ENCODE measurements at regions not wholly inside any gene's neighbourhood (a gene's known extent, or its start where the extent isn't known, plus 50 kb on each side); places are given as distances from the start of the nearest gene placed in this dataset.
A peak's percentile ranks its signal among the peaks of the same experiment; 100 is the strongest.

DNA sequence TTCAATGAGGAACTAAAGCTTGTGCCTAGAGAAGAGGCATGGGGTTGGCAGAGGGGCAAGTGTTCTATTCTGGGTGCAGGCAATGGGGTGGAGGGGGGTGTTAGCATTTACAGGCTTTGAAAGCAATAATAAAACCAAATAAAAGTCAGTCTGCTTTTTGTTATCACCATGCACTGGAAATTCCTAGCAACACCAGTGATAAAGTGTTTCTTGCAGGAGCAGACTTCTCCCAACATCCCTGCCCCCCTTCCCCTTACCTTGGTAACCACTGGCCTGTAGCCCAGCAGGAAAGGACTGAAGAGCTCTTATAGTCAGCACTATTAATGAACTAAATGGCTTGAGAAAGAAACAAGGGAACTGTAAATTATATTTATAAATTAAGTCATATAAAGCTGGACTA, 65.2 kb upstream of the SESN3 start:
- no peak overlapping the region for H3K9ac ChIP-seq (ENCODE audit: low read length in 2 of 2)
- H3K36me3 ChIP-seq (ENCODE audit: control insufficient read depth in 2 of 2, insufficient read depth in 2 of 2, low read length in 2 of 2) = no peaks in the 10 kb centered on the region
- H3K9me3 ChIP-seq (ENCODE audit: control insufficient read depth in 2 of 2, low read length in 2 of 2) = no peaks in the 10 kb centered on the region
- peak overlapping the region; percentile 53 for H3K27ac ChIP-seq (ENCODE audit: low read length)
- peak overlapping the region in 1 of 2 donors; percentile 29 for H3K4me3 ChIP-seq (ENCODE audit: low read length in 2 of 2)
- peaks cover 34% of the 10 kb centered on the region for H3K4me1 ChIP-seq (ENCODE audit: control insufficient read depth, insufficient read depth, low read length)
- no peaks in the 10 kb centered on the region for H3K27me3 ChIP-seq (ENCODE audit: control insufficient read depth in 1 of 2, insufficient read depth in 2 of 2, low read length in 2 of 2)

DNA sequence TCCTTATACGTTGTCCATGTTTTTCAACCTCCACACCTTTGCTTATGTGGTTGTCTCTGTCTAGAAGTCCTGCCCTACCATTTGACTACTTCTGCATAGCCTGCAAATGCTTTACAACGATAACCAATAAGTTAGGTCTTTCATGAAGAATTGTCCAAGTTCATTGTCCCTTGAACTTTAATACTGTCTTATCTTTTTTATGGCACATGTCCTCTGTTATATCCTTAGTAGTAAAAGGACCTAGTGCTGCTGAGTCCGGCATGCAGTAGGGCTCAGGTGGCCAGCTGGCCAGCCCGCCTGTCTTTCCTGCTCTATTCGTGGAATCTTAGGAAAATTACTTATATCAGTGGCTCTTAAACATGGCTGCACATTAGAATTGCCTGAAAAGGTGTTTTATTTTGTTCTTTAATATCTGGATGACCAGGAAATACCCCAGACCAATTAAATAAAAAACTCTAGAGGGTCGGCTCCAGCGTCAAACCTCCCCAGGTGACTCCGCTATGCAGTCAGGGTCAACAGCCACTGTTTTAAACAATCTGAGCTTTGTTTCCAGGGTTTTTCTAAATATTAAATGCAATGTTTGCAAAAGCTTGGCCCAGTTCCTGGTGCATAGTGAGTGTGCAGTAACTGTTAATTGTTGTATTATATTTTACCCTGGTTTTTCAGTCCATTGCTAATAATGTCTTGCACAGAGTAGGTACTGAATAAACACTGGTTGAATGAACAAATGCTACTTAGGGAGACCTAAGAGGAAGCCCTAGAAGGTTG, 64.6 kb upstream of the SESN3 start:
- peaks cover 32% of the 10 kb centered on the region for H3K4me1 ChIP-seq (ENCODE audit: control insufficient read depth, insufficient read depth, low read length)
- H3K27ac ChIP-seq (ENCODE audit: low read length) = peak overlapping the region; percentile 53

DNA sequence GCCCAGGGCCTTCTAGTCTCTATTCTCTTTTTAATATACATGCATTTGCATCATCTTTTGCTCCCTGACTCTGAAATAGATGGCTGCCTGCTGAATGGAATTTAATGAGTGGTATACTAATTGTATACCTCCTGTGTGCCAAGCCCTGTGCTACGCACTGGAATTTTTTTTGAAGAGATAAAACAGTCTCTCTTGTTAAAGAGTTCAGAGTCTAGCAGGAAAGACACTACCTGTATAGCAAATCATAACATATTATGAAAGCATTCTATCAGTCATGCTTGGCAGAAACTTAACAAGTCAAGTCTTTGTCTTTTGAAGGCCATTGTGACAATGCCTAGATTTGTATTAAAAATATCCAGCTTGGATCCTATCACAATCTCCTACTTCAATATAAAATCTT, 63.7 kb upstream of the SESN3 start:
- Histone ChIP-seq H3K36me3 (ENCODE audit: control insufficient read depth in 2 of 2, insufficient read depth in 2 of 2, low read length in 2 of 2) (no peaks in the 10 kb centered on the region), H3K4me1 (ENCODE audit: control insufficient read depth, insufficient read depth, low read length) (peaks cover 32% of the 10 kb centered on the region), H3K4me3 (ENCODE audit: low read length in 2 of 2) (no peak overlapping the region), H3K27ac (ENCODE audit: low read length) (no peak overlapping the region), H3K9me3 (ENCODE audit: control insufficient read depth in 2 of 2, low read length in 2 of 2) (no peaks in the 10 kb centered on the region), H3K27me3 (ENCODE audit: control insufficient read depth in 1 of 2, insufficient read depth in 2 of 2, low read length in 2 of 2) (no peaks in the 10 kb centered on the region), H3K9ac (ENCODE audit: low read length in 2 of 2) (no peak overlapping the region)

More for the DNA sequence above, 64.6 kb upstream of the SESN3 start:
- H3K9ac ChIP-seq (ENCODE audit: low read length in 2 of 2) = no peak overlapping the region
- no peaks in the 10 kb centered on the region for H3K36me3 ChIP-seq (ENCODE audit: control insufficient read depth in 2 of 2, insufficient read depth in 2 of 2, low read length in 2 of 2)
- H3K27me3 ChIP-seq (ENCODE audit: control insufficient read depth in 1 of 2, insufficient read depth in 2 of 2, low read length in 2 of 2) = no peaks in the 10 kb centered on the region
- H3K4me3 ChIP-seq (ENCODE audit: low read length in 2 of 2) = peak overlapping the region in 1 of 2 donors; percentile 29
- no peaks in the 10 kb centered on the region for H3K9me3 ChIP-seq (ENCODE audit: control insufficient read depth in 2 of 2, low read length in 2 of 2)

DNA sequence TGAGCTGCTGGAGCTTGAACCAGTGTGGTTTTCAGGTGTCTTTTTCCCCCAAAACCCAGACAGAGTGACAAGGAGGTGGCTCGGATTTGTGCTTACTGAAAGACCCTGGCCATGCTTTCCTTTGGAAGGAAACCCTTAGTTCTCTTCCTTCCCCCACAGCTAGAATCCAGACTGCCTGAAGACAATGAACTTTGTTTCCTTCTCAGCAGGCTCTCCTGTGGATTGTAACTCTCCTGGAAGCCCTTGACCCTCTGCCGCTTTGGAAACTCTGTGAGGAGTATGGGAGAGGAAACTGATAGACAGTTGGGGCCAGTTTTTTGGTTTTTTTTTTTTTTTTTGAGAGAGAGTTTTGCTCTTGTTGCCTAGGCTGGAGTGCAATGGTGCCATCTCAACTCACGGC, 62.1 kb upstream of the SESN3 start:
- peaks cover 32% of the 10 kb centered on the region for H3K4me1 ChIP-seq (ENCODE audit: control insufficient read depth, insufficient read depth, low read length)
- H3K4me3 ChIP-seq (ENCODE audit: low read length in 2 of 2) = no peak overlapping the region
- no peaks in the 10 kb centered on the region for H3K36me3 ChIP-seq (ENCODE audit: control insufficient read depth in 2 of 2, insufficient read depth in 2 of 2, low read length in 2 of 2)
- H3K9me3 ChIP-seq (ENCODE audit: control insufficient read depth in 2 of 2, low read length in 2 of 2) = no peaks in the 10 kb centered on the region
- no peaks in the 10 kb centered on the region for H3K27me3 ChIP-seq (ENCODE audit: control insufficient read depth in 1 of 2, insufficient read depth in 2 of 2, low read length in 2 of 2)
- no peak overlapping the region for H3K27ac ChIP-seq (ENCODE audit: low read length)
- H3K9ac ChIP-seq (ENCODE audit: low read length in 2 of 2) = no peak overlapping the region

DNA sequence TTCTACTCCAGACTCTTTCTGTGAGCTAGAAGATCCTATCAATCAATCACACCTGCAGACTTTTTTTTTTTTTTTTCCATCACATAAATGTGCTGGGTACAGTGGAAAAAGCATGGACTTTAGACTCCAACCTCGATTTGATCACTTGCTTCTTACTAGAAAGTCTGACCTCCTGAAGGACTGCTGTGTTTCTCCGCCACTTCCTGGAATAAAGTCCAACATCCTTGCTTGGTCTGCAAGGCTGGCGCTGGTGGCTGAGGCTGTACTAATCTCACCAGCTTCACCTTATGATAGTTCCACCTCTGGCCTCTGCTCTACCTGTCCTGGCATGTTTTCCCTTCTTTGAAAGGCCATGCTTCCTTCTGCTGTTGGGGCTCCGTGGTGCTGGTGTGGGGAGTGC, 60.9 kb upstream of the SESN3 start:
- Histone ChIP-seq H3K27me3 (ENCODE audit: control insufficient read depth in 1 of 2, insufficient read depth in 2 of 2, low read length in 2 of 2) (no peaks in the 10 kb centered on the region), H3K36me3 (ENCODE audit: control insufficient read depth in 2 of 2, insufficient read depth in 2 of 2, low read length in 2 of 2) (no peaks in the 10 kb centered on the region), H3K9me3 (ENCODE audit: control insufficient read depth in 2 of 2, low read length in 2 of 2) (no peaks in the 10 kb centered on the region), H3K4me3 (ENCODE audit: low read length in 2 of 2) (no peak overlapping the region), H3K27ac (ENCODE audit: low read length) (no peak overlapping the region), H3K4me1 (ENCODE audit: control insufficient read depth, insufficient read depth, low read length) (peaks cover 25% of the 10 kb centered on the region), H3K9ac (ENCODE audit: low read length in 2 of 2) (no peak overlapping the region)

DNA sequence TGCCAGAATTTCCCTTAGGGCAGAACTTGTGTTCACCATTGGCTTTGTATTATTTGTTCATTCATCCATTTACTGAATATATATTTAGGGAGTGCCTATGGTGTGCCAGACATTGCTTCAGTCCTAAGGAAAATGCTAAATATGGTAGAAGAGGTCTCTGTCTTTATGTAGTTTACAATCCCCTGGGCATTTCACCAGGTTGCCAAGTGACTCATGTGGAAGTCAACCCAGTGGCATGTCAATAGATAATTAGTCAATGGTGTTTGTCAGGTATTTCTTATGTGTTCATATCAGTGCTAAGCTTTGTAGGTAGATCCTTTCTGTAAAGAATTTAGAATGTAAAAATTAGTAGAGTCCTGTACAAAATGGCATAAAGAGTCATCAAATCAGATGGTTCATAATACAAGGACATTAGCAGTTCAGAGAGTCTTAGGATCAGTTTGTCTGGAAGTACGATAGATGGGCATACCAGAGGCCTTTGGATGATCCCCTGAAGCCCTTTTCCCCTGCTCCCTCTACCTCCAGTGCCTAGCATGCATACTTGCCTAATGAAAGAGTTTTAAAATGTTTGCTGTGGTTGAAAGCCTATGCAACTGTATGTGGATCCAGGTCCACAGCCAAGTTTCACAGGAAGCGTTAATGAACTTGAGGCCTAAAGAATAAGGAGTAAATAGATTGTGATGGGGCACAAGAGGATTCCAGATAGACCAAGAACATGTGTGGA, 58.5 kb upstream of the SESN3 start:
- H3K9ac ChIP-seq (ENCODE audit: low read length in 2 of 2) = no peak overlapping the region
- H3K4me1 ChIP-seq (ENCODE audit: control insufficient read depth, insufficient read depth, low read length) = peaks cover 4% of the 10 kb centered on the region
- H3K27ac ChIP-seq (ENCODE audit: low read length) = no peak overlapping the region

DNA sequence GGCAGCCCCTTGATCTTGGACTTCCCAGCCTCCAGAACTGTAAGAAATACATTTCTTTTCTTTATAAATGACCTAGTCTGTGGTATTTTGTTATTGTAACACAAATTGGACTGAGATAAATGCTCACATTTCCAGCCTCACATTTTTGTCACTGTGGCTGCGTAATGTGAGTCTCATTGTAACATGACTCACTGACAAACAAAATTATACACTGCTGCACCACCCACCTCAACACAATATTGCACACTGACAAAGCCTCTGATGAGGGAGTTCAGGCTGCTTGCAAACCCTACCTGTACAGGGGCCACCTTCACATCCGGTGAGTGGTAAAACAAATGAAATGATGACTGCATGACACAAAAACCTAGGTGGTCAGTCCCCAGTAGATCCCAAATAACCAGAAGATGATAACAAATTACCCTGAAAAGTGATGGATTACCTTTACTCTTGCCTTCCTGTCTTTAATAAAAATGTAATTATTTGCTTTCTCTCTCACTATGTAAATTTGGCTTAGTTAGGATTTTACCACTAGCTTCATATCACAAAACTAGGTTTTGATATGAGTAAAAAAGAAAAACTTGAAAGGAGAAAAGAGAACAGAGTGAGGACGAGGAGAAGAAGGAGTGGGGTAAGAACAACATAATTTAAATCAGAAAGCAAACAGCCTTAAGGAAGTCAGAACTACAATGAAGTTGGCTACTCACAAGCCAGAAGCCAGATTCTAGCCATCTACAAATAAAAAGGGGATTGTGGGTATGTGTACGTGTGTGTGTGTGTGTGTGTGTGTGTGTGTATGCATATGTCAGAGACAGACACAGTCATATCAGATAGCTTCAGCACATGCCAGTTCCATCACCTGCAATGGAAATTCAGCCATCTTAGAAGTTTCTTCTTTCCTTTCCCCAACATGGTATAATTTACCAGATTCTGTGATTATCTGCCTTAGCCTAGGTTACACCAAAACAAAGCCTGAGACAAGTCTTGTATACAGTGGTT, 53.4 kb upstream of the SESN3 start:
- H3K9me3 ChIP-seq (ENCODE audit: control insufficient read depth in 2 of 2, low read length in 2 of 2) = no peaks in the 10 kb centered on the region
- H3K27ac ChIP-seq (ENCODE audit: low read length) = no peak overlapping the region
- no peaks in the 10 kb centered on the region for H3K36me3 ChIP-seq (ENCODE audit: control insufficient read depth in 2 of 2, insufficient read depth in 2 of 2, low read length in 2 of 2)
- H3K27me3 ChIP-seq (ENCODE audit: control insufficient read depth in 1 of 2, insufficient read depth in 2 of 2, low read length in 2 of 2) = no peaks in the 10 kb centered on the region
- H3K9ac ChIP-seq (ENCODE audit: low read length in 2 of 2) = no peak overlapping the region
- peaks cover 11% of the 10 kb centered on the region for H3K4me1 ChIP-seq (ENCODE audit: control insufficient read depth, insufficient read depth, low read length)
- no peak overlapping the region for H3K4me3 ChIP-seq (ENCODE audit: low read length in 2 of 2)

More for the DNA sequence above, 58.5 kb upstream of the SESN3 start:
- H3K4me3 ChIP-seq (ENCODE audit: low read length in 2 of 2) = no peak overlapping the region
- no peaks in the 10 kb centered on the region for H3K36me3 ChIP-seq (ENCODE audit: control insufficient read depth in 2 of 2, insufficient read depth in 2 of 2, low read length in 2 of 2)
- no peaks in the 10 kb centered on the region for H3K9me3 ChIP-seq (ENCODE audit: control insufficient read depth in 2 of 2, low read length in 2 of 2)
- H3K27me3 ChIP-seq (ENCODE audit: control insufficient read depth in 1 of 2, insufficient read depth in 2 of 2, low read length in 2 of 2) = no peaks in the 10 kb centered on the region

DNA sequence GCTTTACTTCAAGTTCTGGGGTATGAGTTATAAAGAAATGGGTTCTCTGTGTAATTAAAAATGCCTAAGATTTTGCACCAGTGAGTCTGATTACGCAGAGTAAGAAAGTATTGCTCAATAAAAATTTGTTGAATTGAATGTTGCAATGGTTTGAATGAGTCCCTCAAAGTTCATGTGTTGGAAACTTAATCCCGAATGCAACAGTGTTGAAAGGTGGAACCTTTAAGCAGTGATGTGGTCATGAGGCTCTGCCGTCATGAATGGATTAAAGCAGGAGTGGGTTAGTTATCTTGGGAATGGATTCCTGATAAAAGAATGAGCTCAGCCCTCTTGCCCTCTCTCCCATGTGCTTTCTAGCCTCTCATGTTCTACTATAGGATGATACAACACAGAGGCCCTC, 52.6 kb upstream of the SESN3 start:
- Histone ChIP-seq H3K27ac (ENCODE audit: low read length) (no peak overlapping the region), H3K9ac (ENCODE audit: low read length in 2 of 2) (no peak overlapping the region), H3K36me3 (ENCODE audit: control insufficient read depth in 2 of 2, insufficient read depth in 2 of 2, low read length in 2 of 2) (no peaks in the 10 kb centered on the region), H3K4me1 (ENCODE audit: control insufficient read depth, insufficient read depth, low read length) (peaks cover 11% of the 10 kb centered on the region), H3K27me3 (ENCODE audit: control insufficient read depth in 1 of 2, insufficient read depth in 2 of 2, low read length in 2 of 2) (no peaks in the 10 kb centered on the region), H3K4me3 (ENCODE audit: low read length in 2 of 2) (no peak overlapping the region), H3K9me3 (ENCODE audit: control insufficient read depth in 2 of 2, low read length in 2 of 2) (no peaks in the 10 kb centered on the region)

DNA sequence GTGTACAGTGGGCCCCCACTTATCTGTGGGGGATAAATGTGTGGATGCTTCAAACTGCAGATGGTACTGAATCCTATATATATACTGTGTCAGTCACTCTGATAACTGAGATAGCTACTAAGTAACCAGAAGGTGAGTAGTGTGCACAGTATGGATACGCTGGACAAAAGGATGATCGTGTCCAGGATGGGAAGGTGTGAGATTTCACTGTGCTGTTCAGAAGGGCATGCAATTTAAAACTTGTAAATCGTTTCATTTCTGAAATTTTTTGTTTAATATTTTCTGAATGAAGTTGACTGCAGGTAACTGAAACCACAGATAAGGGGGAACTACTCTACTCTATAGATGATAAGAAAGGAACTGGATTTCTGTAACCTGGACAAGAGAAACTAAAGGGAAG, 52.1 kb upstream of the SESN3 start:
- peak overlapping the region; percentile 53 for H3K27ac ChIP-seq (ENCODE audit: low read length)

DNA sequence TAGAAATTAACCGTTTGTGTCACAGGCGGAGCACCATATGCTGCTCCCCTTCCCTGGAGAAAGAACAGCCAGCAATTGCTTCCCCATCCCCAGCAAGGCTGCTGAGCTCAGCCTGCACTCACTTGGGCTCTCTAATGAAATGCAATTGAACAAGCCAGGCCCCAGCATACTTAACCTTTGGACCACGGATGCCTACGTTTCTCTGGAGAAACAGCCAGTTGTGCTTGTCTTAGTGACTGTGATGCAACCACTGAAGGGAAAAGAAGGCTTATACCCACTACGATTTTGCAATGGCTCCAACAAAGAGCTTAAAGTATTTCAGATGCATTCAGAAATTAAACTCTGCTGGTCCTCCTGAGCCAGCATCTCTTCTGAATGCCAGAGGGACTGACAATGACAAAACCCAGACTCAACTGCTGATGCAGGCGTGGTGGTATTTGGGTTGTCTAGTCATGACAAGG, 51.3 kb upstream of the SESN3 start:
- Histone ChIP-seq H3K27me3 (ENCODE audit: control insufficient read depth in 1 of 2, insufficient read depth in 2 of 2, low read length in 2 of 2) (no peaks in the 10 kb centered on the region), H3K9ac (ENCODE audit: low read length in 2 of 2) (no peak overlapping the region), H3K4me3 (ENCODE audit: low read length in 2 of 2) (no peak overlapping the region), H3K27ac (ENCODE audit: low read length) (peak overlapping the region; percentile 53), H3K9me3 (ENCODE audit: control insufficient read depth in 2 of 2, low read length in 2 of 2) (no peaks in the 10 kb centered on the region), H3K36me3 (ENCODE audit: control insufficient read depth in 2 of 2, insufficient read depth in 2 of 2, low read length in 2 of 2) (no peaks in the 10 kb centered on the region), H3K4me1 (ENCODE audit: control insufficient read depth, insufficient read depth, low read length) (peaks cover 11% of the 10 kb centered on the region)

More for the DNA sequence above, 52.1 kb upstream of the SESN3 start:
- Histone ChIP-seq H3K9ac (ENCODE audit: low read length in 2 of 2) (no peak overlapping the region), H3K27me3 (ENCODE audit: control insufficient read depth in 1 of 2, insufficient read depth in 2 of 2, low read length in 2 of 2) (no peaks in the 10 kb centered on the region), H3K36me3 (ENCODE audit: control insufficient read depth in 2 of 2, insufficient read depth in 2 of 2, low read length in 2 of 2) (no peaks in the 10 kb centered on the region), H3K4me3 (ENCODE audit: low read length in 2 of 2) (no peak overlapping the region), H3K9me3 (ENCODE audit: control insufficient read depth in 2 of 2, low read length in 2 of 2) (no peaks in the 10 kb centered on the region), H3K4me1 (ENCODE audit: control insufficient read depth, insufficient read depth, low read length) (peaks cover 11% of the 10 kb centered on the region)
